GM18907 (cell line): ENCODE measurements at regions not wholly inside any gene's neighbourhood (a gene's known extent, or its start where the extent isn't known, plus 50 kb on each side); places are given as distances from the start of the nearest gene placed in this dataset.
"Not testable (repeated sequence)": the region's sequence is repeated elsewhere in the genome, so short reads cannot be mapped to it uniquely, and the experiment has no call there.

ENCODE experiments used
- ATAC-seq: cut with Tn5 transposase; IDR thresholded peaks from one replicate; pipeline ENCODE4 v1.9.1; 2021; ENCODE audit warnings: mild to moderate bottlenecking, moderate library complexity; ENCODE audit not compliant: unreplicated experiment

- ATAC-seq, result no peak
Measured at GRCh38 chr12:116360579-116361413, 83.3 kb upstream of the MED13L start.

- no peak for ATAC-seq
Measured at GRCh38 chr12:116361414-116362223, 84.1 kb upstream of the MED13L start.

- no peak for ATAC-seq
Measured at GRCh38 chr12:116365114-116365513, 87.6 kb upstream of the MED13L start.

- no peak for ATAC-seq
Measured at GRCh38 chr12:116365606-116366455, 88.3 kb upstream of the MED13L start.

- ATAC-seq, result no peak
Measured at GRCh38 chr12:116366456-116366776, 88.9 kb upstream of the MED13L start.

GRCh38 chr12:116366824-116367223, 89.3 kb upstream of the MED13L start:
- no peak for ATAC-seq

GRCh38 chr12:116368196-116369194, 91.0 kb upstream of the MED13L start:
- no peak for ATAC-seq

GRCh38 chr12:116370004-116370404, 92.5 kb upstream of the MED13L start:
- no peak for ATAC-seq

- ATAC-seq, result no peak
Measured at GRCh38 chr12:116370886-116371580, 93.5 kb upstream of the MED13L start.

GRCh38 chr12:116372815-116373214, 95.3 kb upstream of the MED13L start:
- no peak for ATAC-seq

GRCh38 chr12:116373572-116374206, 96.2 kb upstream of the MED13L start:
- no peak for ATAC-seq

GRCh38 chr12:116374207-116374606, 96.7 kb upstream of the MED13L start:
- ATAC-seq, result no peak

GRCh38 chr12:116375278-116375842, 97.9 kb upstream of the MED13L start:
- no peak for ATAC-seq

GRCh38 chr12:116376354-116377193, 99.1 kb upstream of the MED13L start:
- no peak for ATAC-seq

- ATAC-seq, result not testable (repeated sequence)
Measured at GRCh38 chr12:116377194-116377571, 99.7 kb upstream of the MED13L start.

GRCh38 chr12:116378002-116378401, 100.5 kb upstream of the MED13L start:
- ATAC-seq, result no peak

GRCh38 chr12:116380108-116380507, 102.6 kb upstream of the MED13L start:
- no peak for ATAC-seq

GRCh38 chr12:116380740-116381139, 103.2 kb upstream of the MED13L start:
- ATAC-seq, result not testable (repeated sequence)
